T-helper 2 cell treated with Interferon-gamma antibody and Interleukin-4, amounts not matched to agents 5 μg/mL and 100 μg/mL, for 36 hours (primary cell): ENCODE measurements at regions not wholly inside any gene's neighbourhood (a gene's known extent, or its start where the extent isn't known, plus 50 kb on each side); places are given as distances from the start of the nearest gene placed in this dataset.
A peak's percentile ranks its signal among the peaks of the same experiment; 100 is the strongest.
"Not testable (repeated sequence)": the region's sequence is repeated elsewhere in the genome, so short reads cannot be mapped to it uniquely, and the experiment has no call there.

Experiments used
- DNase-seq: peaks from one replicate; pipeline ENCODE4 v3.0.0; 2021; ENCODE audit warnings: low spot score
- H3K27ac Mint-ChIP-seq: one replicate; pipeline ENCODE4 v1.8.0; 2021; ENCODE audit warnings: mild to moderate bottlenecking, mixed read lengths
- H3K27me3 Mint-ChIP-seq: one replicate; pipeline ENCODE4 v1.8.0; 2021; ENCODE audit warnings: low read depth, mixed read lengths
- H3K36me3 Mint-ChIP-seq: one replicate; pipeline ENCODE4 v1.8.0; 2021; ENCODE audit warnings: low read depth, mixed read lengths
- H3K4me1 Mint-ChIP-seq: one replicate; pipeline ENCODE4 v1.8.0; 2021; ENCODE audit warnings: low read depth, mixed read lengths
- H3K4me3 Mint-ChIP-seq: one replicate; pipeline ENCODE4 v1.8.0; 2022; ENCODE audit warnings: mild to moderate bottlenecking, moderate library complexity, mixed read lengths
- H3K9me3 Mint-ChIP-seq: one replicate; pipeline ENCODE4 v1.8.0; 2021; ENCODE audit warnings: mixed read lengths

DNA sequence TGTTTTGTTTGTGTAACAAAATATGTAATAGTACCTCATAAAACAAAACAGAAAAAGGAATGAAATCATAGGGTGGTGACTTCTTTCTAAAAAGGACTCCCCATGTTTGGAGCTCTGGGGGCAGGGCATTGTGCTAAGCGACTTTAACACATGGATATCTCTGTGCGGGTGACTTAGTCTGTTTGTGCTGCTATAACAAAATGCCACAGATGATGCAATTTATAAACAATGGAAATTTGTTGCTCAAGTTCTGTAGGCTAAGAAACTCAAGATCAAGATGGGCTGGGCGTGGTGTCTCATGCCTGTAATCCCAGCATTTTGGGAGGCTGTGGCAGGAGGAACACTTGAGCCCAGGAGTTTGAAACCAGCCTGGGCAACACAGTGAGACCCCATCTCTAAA lies 85.4 kb upstream of the SIM2 start:
- Mint-ChIP-seq H3K9me3 (no peaks in the 10 kb centered on the region), H3K4me1 (no peaks in the 10 kb centered on the region), H3K27me3 (peaks cover under 1% of the 10 kb centered on the region), H3K4me3 (no peak overlapping the region), H3K27ac (no peak overlapping the region), H3K36me3 (no peaks in the 10 kb centered on the region)
- no peak for DNase-seq

DNA sequence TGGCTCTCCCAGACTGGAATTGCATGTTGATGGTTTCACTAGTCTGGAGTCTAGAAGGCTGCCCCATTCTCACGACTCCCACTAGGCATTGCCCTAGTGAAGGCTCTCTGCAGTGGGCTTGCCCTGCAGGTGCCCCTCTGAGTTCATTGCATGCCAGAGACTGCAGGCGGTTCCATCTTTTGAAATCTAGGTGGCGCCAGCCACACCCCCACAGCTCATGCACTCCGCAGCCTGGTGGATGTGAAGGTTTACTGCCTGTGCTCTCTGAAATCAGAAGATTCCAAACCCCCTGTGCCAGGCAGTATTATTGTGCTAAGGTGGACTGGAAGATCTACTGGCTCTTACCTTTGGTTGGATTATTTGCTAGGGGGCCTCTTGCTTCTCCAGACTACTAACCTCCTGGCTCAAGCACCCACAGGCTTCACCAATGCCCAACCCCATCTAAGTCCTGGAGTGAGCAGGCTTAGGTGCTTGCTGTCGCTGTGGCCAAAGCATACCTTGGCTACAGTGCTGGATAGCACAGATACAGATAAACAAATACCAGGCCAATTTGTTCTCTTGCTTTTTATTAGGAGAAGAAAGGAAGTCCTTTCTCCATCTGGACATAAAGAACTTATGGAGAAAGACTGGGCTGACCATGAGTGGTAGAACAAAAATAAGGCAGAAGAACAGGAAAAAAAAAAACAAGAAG lies 83.5 kb upstream of the SIM2 start:
- DNase-seq = no peak
- peaks cover 3% of the 10 kb centered on the region for H3K27me3 Mint-ChIP-seq
- H3K36me3 Mint-ChIP-seq = no peaks in the 10 kb centered on the region
- H3K4me1 Mint-ChIP-seq = no peaks in the 10 kb centered on the region
- no peak overlapping the region for H3K4me3 Mint-ChIP-seq
- no peak overlapping the region for H3K27ac Mint-ChIP-seq
- no peaks in the 10 kb centered on the region for H3K9me3 Mint-ChIP-seq

- H3K4me3 Mint-ChIP-seq, H3K36me3 Mint-ChIP-seq, H3K27ac Mint-ChIP-seq, DNase-seq, H3K4me1 Mint-ChIP-seq, H3K27me3 Mint-ChIP-seq, H3K9me3 Mint-ChIP-seq: not testable (repeated sequence)
Observed at GRCh38 chr21:36616773-36617172, 82.1 kb upstream of the SIM2 start.

DNA sequence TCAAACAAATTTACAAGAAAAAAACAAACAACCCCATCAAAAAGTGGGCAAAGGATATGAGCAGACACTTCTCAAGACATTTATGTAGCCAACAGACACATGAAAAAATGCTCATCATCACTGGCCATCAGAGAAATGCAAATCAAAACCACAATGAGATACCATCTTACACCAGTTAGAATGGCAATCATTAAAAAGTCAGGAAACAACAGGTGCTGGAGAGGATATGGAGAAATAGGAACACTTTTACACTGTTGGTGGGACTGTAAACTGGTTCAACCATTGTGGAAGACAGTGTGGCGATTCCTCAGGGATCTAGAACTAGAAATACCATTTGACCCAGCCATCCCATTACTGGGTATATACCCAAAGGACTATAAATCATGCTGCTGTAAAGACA lies 77.1 kb upstream of the SIM2 start:
- not testable (repeated sequence) for H3K27me3 Mint-ChIP-seq, DNase-seq, H3K4me3 Mint-ChIP-seq, H3K27ac Mint-ChIP-seq, H3K36me3 Mint-ChIP-seq, H3K4me1 Mint-ChIP-seq
- H3K9me3 Mint-ChIP-seq = peaks cover 11% of the 10 kb centered on the region

- H3K4me3 Mint-ChIP-seq = no peak overlapping the region
- H3K9me3 Mint-ChIP-seq = peaks cover 11% of the 10 kb centered on the region
- DNase-seq = no peak
- H3K36me3 Mint-ChIP-seq = no peaks in the 10 kb centered on the region
- no peak overlapping the region for H3K27ac Mint-ChIP-seq
- H3K27me3 Mint-ChIP-seq = peaks cover 3% of the 10 kb centered on the region
- H3K4me1 Mint-ChIP-seq = no peaks in the 10 kb centered on the region
Observed at GRCh38 chr21:36624105-36624504, 74.8 kb upstream of the SIM2 start.

DNA sequence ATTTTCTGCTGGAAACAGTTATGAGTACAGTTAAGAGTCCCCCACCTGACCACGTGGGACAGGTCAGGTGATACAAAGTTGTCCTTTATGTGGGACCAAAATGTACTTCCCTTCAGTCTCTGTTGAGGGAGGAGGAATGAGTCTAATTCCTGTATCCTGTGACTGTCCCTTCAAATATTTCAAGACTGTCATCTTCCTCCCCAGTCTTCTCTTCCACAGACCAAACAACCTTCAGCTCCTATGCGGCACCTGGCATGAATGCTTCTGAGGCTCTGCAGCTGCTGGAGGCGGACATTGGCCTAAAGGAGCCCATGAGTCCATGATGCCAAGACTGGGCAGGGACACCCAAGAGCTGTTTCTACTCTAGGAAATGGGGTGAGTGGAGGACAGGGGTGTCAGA lies 72.1 kb upstream of the SIM2 start:
- no peak for DNase-seq
- H3K9me3 Mint-ChIP-seq = peaks cover 11% of the 10 kb centered on the region
- no peaks in the 10 kb centered on the region for H3K4me1 Mint-ChIP-seq
- no peaks in the 10 kb centered on the region for H3K27me3 Mint-ChIP-seq
- no peak overlapping the region for H3K4me3 Mint-ChIP-seq
- no peaks in the 10 kb centered on the region for H3K36me3 Mint-ChIP-seq
- H3K27ac Mint-ChIP-seq = no peak overlapping the region

DNA sequence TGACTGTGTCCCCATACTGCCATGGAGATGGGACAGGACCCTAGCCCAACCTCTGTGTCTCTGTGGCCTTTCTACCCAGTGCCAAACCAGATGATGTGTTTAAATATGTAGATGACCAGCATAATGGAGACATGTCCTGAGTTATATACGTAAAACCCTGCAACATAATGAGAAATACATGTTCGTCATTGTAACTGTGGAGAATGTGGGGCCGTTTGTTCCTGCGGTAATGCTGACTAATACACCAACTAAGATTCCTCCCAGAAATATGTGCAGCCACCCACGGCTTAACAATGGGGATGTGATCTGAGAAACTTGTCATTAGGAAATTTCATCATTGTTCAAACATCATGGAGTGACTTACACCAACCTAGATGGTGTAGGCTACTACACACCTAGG lies 71.7 kb upstream of the SIM2 start:
- Mint-ChIP-seq H3K4me3 (no peak overlapping the region), H3K27me3 (no peaks in the 10 kb centered on the region), H3K9me3 (peaks cover 11% of the 10 kb centered on the region), H3K36me3 (no peaks in the 10 kb centered on the region), H3K4me1 (no peaks in the 10 kb centered on the region), H3K27ac (no peak overlapping the region)
- DNase-seq = no peak

GRCh38 chr21:36628106-36628505 lies 70.8 kb upstream of the SIM2 start:
- H3K9me3 Mint-ChIP-seq = peaks cover 11% of the 10 kb centered on the region
- no peaks in the 10 kb centered on the region for H3K4me1 Mint-ChIP-seq
- H3K27me3 Mint-ChIP-seq = no peaks in the 10 kb centered on the region
- DNase-seq = no peak
- no peak overlapping the region for H3K27ac Mint-ChIP-seq
- no peak overlapping the region for H3K4me3 Mint-ChIP-seq
- H3K36me3 Mint-ChIP-seq = no peaks in the 10 kb centered on the region

DNA sequence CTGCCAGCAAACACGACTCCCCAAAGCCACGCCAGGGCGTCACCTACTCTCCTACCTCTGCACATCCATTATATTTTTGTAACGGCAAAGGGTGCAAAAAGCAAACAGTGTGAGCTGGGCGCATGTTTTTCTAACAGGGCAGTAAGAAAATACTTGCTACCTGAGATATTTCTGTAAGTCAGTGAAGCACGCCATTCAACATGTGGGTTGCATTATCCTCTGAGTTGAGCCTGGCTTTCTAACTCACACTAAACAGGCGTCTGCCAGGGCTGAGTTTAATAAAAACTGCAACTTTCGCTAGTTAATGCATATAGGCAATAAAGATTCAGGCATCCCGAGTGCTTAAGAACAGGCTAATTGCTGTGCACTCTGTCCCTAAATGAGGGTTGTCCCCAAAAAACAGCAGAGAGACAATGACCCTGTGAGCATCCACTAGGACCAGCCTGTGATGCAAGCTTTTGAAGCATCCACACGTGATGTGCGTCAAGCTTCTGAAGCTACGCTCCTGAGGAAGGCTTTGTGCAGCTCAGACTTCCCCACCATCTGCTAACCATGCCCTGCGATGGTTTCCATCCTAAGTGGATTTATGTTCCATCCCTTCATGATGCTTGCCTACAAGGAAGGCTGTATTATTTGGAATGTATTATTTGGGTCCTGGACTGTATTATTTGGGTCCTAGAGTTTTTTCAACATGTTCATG lies 70.0 kb upstream of the SIM2 start:
- Mint-ChIP-seq H3K4me1 (no peaks in the 10 kb centered on the region), H3K27ac (no peak overlapping the region), H3K27me3 (peaks cover 6% of the 10 kb centered on the region), H3K9me3 (peaks cover 6% of the 10 kb centered on the region), H3K36me3 (no peaks in the 10 kb centered on the region), H3K4me3 (no peak overlapping the region)
- no peak for DNase-seq

DNA sequence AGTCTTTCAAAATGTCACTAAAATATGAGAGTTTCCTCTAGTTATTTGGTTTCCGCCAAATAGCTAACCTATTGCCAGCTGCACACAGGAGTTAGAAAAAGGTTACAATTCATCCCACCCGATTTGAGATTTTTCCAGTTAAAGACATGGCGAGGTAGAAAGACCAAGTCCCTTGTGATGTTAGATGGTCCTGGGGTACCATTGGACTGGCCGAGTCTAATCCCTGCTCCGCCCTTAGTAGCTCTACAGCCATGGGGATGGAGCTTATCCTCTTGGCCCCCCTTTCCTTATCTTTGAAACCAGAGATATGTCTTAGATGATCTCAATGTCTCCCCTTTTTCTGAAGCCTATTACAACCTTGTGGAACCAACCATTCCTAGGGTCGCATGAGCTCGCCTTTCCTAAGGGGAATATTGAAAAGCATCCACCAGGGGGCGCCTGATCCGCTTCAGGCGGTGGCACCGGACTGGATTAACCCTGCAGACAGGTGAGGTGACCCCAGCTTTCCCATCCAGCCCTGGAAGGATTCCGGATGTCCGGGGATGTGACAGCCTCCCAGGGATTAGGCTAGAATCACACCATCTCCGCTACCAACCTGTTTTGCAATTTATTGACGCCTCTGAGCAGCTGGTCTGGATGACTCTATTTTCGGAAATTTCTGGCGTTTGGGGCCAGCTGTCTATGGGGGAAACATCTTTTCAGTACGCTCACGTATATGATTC lies 68.3 kb upstream of the SIM2 start:
- H3K9me3 Mint-ChIP-seq = peaks cover 2% of the 10 kb centered on the region
- peak; percentile 39 for DNase-seq
- H3K36me3 Mint-ChIP-seq = no peaks in the 10 kb centered on the region
- H3K27ac Mint-ChIP-seq = no peak overlapping the region
- peaks cover 8% of the 10 kb centered on the region for H3K27me3 Mint-ChIP-seq
- no peak overlapping the region for H3K4me3 Mint-ChIP-seq
- H3K4me1 Mint-ChIP-seq = no peaks in the 10 kb centered on the region

- peaks cover 17% of the 10 kb centered on the region for H3K27me3 Mint-ChIP-seq
- no peak overlapping the region for H3K27ac Mint-ChIP-seq
- H3K36me3 Mint-ChIP-seq = no peaks in the 10 kb centered on the region
- no peak for DNase-seq
- peaks cover 8% of the 10 kb centered on the region for H3K4me1 Mint-ChIP-seq
- no peak overlapping the region for H3K4me3 Mint-ChIP-seq
- H3K9me3 Mint-ChIP-seq = peaks cover 20% of the 10 kb centered on the region
Observed at GRCh38 chr21:36636016-36636415, 62.9 kb upstream of the SIM2 start.

DNA sequence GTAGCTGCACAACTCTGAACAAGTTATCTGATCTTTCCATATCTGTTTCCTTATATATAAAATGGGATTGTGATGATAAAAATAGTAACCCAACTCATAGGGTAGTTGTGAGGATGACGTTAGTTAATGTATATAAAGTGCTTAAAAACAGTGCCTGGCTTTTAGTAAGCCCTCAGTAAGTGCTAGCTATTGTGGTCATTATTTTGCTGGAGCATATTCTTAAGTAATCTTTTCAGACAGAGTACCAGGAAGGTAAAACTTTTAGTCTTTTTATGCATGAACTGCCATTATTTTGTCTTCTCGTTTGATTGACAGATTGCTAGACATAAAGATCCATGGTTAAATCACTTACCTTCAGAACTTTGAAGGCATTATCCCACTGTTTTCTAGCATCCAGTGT lies 62.5 kb upstream of the SIM2 start:
- Mint-ChIP-seq H3K9me3 (peaks cover 20% of the 10 kb centered on the region), H3K4me3 (no peak overlapping the region), H3K4me1 (peaks cover 8% of the 10 kb centered on the region), H3K27me3 (peaks cover 17% of the 10 kb centered on the region), H3K36me3 (no peaks in the 10 kb centered on the region), H3K27ac (no peak overlapping the region)
- no peak for DNase-seq

DNA sequence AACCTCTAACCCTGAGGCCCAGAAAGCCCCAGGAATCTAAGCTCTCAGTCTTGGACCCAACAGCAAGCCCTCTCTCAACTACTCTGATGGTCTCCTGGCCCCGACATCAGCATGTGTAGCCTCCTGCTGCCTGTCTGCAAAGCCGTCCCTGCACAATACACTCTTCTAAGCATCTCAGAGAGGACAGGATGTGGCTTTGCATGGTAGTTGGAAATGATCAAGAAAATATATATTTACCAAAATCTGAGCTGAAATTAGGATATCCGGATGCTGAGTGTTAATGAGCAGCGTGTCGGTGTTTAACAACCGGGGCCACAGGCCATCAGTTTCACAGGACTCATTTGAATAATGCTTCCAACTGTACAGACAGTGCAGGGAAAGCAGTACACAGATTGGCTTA lies 59.1 kb upstream of the SIM2 start:
- peaks cover 11% of the 10 kb centered on the region for H3K27me3 Mint-ChIP-seq
- no peak for DNase-seq
- H3K4me1 Mint-ChIP-seq = peaks cover 8% of the 10 kb centered on the region
- no peaks in the 10 kb centered on the region for H3K36me3 Mint-ChIP-seq
- no peak overlapping the region for H3K4me3 Mint-ChIP-seq
- peaks cover 20% of the 10 kb centered on the region for H3K9me3 Mint-ChIP-seq
- H3K27ac Mint-ChIP-seq = no peak overlapping the region

- no peak overlapping the region for H3K4me3 Mint-ChIP-seq
- DNase-seq = no peak
- peaks cover 11% of the 10 kb centered on the region for H3K27me3 Mint-ChIP-seq
- peaks cover 8% of the 10 kb centered on the region for H3K4me1 Mint-ChIP-seq
- H3K9me3 Mint-ChIP-seq = peaks cover 20% of the 10 kb centered on the region
- H3K27ac Mint-ChIP-seq = no peak overlapping the region
- no peaks in the 10 kb centered on the region for H3K36me3 Mint-ChIP-seq
Observed at GRCh38 chr21:36640174-36640720, 58.7 kb upstream of the SIM2 start.
